ENCODE measurements at regions not wholly inside any gene's neighbourhood (a gene's known extent, or its start where the extent isn't known, plus 50 kb on each side); places are given as distances from the start of the nearest gene placed in this dataset.

GRCh38 chr20:57874141-57874540, 164.3 kb upstream of the PMEPA1 start:
- Histone ChIP-seq H3K4me3 (no peak overlapping the region), H3K27me3 (ENCODE audit: insufficient read depth) (no peaks in the 10 kb centered on the region), H3K4me1 (ENCODE audit: insufficient read depth) (no peaks in the 10 kb centered on the region), H4K20me1 (replicated peaks; ENCODE audit: insufficient read depth) (no peaks in the 10 kb centered on the region), H3K9me2 (ENCODE audit: insufficient read depth) (no peaks in the 10 kb centered on the region), H3F3A (replicated peaks; ENCODE audit: low read depth) (no peaks in the 10 kb centered on the region), H3K27ac (ENCODE audit: low read depth) (no peak overlapping the region), H3K4me2 (no peak overlapping the region), H3K79me2 (replicated peaks; ENCODE audit: insufficient read depth) (no peaks in the 10 kb centered on the region), H3K36me3 (ENCODE audit: insufficient read depth) (no peaks in the 10 kb centered on the region), H2AFZ (no peak overlapping the region)
- ATAC-seq (no peak), DNase-seq (ENCODE audit: low spot score) (no peak)
- H3K27ac Mint-ChIP-seq: no peak overlapping the region
- no peak overlapping the region for H3K4me3 Mint-ChIP-seq
- H3K4me1 Mint-ChIP-seq: peaks cover 11% of the 10 kb centered on the region
- peaks cover 11% of the 10 kb centered on the region for H3K27me3 Mint-ChIP-seq (ENCODE audit: insufficient read depth, low read depth, poor library complexity)
- H3K36me3 Mint-ChIP-seq (ENCODE audit: low read depth): no peaks in the 10 kb centered on the region
- TF ChIP-seq EZH2 (IDR thresholded peaks at IDR 0.05; ENCODE audit: low read depth, unreplicated experiment): no peak
- no peak for TF ChIP-seq NANOG (IDR thresholded peaks at IDR 0.05; ENCODE audit: borderline replicate concordance)
- TF ChIP-seq ZNF331 (CRISPR knock-in tag; IDR thresholded peaks at IDR 0.05; ENCODE audit: low read depth): no peak
- TF ChIP-seq POLR2AphosphoS5 (IDR thresholded peaks at IDR 0.05; ENCODE audit: low read depth): no peak
- TF ChIP-seq, protein P1, sequence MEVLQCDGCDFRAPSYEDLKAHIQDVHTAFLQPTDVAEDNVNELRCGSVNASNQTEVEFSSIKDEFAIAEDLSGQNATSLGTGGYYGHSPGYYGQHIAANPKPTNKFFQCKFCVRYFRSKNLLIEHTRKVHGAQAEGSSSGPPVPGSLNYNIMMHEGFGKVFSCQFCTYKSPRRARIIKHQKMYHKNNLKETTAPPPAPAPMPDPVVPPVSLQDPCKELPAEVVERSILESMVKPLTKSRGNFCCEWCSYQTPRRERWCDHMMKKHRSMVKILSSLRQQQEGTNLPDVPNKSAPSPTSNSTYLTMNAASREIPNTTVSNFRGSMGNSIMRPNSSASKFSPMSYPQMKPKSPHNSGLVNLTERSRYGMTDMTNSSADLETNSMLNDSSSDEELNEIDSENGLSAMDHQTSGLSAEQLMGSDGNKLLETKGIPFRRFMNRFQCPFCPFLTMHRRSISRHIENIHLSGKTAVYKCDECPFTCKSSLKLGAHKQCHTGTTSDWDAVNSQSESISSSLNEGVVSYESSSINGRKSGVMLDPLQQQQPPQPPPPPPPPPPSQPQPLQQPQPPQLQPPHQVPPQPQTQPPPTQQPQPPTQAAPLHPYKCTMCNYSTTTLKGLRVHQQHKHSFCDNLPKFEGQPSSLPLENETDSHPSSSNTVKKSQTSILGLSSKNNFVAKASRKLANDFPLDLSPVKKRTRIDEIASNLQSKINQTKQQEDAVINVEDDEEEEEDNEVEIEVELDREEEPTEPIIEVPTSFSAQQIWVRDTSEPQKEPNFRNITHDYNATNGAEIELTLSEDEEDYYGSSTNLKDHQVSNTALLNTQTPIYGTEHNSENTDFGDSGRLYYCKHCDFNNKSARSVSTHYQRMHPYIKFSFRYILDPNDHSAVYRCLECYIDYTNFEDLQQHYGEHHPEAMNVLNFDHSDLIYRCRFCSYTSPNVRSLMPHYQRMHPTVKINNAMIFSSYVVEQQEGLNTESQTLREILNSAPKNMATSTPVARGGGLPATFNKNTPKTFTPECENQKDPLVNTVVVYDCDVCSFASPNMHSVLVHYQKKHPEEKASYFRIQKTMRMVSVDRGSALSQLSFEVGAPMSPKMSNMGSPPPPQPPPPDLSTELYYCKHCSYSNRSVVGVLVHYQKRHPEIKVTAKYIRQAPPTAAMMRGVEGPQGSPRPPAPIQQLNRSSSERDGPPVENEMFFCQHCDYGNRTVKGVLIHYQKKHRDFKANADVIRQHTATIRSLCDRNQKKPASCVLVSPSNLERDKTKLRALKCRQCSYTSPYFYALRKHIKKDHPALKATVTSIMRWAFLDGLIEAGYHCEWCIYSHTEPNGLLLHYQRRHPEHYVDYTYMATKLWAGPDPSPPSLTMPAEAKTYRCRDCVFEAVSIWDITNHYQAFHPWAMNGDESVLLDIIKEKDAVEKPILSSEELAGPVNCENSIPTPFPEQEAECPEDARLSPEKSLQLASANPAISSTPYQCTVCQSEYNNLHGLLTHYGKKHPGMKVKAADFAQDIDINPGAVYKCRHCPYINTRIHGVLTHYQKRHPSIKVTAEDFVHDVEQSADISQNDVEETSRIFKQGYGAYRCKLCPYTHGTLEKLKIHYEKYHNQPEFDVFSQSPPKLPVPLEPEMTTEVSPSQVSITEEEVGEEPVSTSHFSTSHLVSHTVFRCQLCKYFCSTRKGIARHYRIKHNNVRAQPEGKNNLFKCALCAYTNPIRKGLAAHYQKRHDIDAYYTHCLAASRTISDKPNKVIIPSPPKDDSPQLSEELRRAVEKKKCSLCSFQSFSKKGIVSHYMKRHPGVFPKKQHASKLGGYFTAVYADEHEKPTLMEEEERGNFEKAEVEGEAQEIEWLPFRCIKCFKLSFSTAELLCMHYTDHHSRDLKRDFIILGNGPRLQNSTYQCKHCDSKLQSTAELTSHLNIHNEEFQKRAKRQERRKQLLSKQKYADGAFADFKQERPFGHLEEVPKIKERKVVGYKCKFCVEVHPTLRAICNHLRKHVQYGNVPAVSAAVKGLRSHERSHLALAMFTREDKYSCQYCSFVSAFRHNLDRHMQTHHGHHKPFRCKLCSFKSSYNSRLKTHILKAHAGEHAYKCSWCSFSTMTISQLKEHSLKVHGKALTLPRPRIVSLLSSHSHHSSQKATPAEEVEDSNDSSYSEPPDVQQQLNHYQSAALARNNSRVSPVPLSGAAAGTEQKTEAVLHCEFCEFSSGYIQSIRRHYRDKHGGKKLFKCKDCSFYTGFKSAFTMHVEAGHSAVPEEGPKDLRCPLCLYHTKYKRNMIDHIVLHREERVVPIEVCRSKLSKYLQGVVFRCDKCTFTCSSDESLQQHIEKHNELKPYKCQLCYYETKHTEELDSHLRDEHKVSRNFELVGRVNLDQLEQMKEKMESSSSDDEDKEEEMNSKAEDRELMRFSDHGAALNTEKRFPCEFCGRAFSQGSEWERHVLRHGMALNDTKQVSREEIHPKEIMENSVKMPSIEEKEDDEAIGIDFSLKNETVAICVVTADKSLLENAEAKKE (CRISPR knock-in tag; IDR thresholded peaks at IDR 0.05): no peak
- no peak for TF ChIP-seq ETS1 (IDR thresholded peaks at IDR 0.05)
- TF ChIP-seq, protein P2, sequence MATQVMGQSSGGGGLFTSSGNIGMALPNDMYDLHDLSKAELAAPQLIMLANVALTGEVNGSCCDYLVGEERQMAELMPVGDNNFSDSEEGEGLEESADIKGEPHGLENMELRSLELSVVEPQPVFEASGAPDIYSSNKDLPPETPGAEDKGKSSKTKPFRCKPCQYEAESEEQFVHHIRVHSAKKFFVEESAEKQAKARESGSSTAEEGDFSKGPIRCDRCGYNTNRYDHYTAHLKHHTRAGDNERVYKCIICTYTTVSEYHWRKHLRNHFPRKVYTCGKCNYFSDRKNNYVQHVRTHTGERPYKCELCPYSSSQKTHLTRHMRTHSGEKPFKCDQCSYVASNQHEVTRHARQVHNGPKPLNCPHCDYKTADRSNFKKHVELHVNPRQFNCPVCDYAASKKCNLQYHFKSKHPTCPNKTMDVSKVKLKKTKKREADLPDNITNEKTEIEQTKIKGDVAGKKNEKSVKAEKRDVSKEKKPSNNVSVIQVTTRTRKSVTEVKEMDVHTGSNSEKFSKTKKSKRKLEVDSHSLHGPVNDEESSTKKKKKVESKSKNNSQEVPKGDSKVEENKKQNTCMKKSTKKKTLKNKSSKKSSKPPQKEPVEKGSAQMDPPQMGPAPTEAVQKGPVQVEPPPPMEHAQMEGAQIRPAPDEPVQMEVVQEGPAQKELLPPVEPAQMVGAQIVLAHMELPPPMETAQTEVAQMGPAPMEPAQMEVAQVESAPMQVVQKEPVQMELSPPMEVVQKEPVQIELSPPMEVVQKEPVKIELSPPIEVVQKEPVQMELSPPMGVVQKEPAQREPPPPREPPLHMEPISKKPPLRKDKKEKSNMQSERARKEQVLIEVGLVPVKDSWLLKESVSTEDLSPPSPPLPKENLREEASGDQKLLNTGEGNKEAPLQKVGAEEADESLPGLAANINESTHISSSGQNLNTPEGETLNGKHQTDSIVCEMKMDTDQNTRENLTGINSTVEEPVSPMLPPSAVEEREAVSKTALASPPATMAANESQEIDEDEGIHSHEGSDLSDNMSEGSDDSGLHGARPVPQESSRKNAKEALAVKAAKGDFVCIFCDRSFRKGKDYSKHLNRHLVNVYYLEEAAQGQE (IDR thresholded peaks at IDR 0.05; ENCODE audit: unreplicated experiment): no peak
- TF ChIP-seq CREB1 (CRISPR knock-in tag; IDR thresholded peaks at IDR 0.05; ENCODE audit: low read depth): no peak
- no peaks in the 10 kb centered on the region for H3K9me3 Mint-ChIP-seq
